ENCODE measurements at regions not wholly inside any gene's neighbourhood (a gene's known extent, or its start where the extent isn't known, plus 50 kb on each side); places are given as distances from the start of the nearest gene placed in this dataset.

DNA sequence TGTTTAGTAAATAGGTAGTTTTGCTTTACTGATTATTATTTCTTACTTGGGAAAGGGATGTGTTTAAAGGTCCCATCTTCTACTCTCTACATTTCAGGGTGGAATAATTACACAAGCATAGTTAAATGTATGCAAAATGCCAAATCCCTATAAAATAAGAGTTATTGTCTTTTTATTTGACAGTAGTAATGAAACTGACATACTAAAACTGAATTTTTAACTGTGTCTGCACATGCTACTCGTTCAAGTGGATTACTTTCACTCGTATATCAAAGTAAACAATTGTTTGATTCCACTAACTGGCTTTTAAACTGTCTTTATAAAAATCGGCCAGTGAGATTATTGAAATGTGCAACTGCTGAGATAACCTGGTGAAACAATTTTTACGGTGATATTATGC is 602.9 kb upstream of the ADGRB3 start:
- TF ChIP-seq ZNF384 (IDR thresholded peaks at IDR 0.05): 0 out of 2 replicates have a peak, but pooled peaks have one; percentile 36
- TF ChIP-seq ELF4 (IDR thresholded peaks at IDR 0.05): no peak
- no peak for TF ChIP-seq SP1 (IDR thresholded peaks at IDR 0.05)
- no peak for TF ChIP-seq NFRKB (IDR thresholded peaks at IDR 0.05)
- TF ChIP-seq PKNOX1 (IDR thresholded peaks at IDR 0.05): peak; percentile 86
- TF ChIP-seq BHLHE40 (IDR thresholded peaks at IDR 0.05; ENCODE audit: borderline replicate concordance): no peak; the same call in 1 of the 2 replicates
- no peak for TF ChIP-seq SUZ12 (IDR thresholded peaks at IDR 0.05)
- 0 out of 2 replicates have a peak, but pooled peaks have one; percentile 60 for TF ChIP-seq FOXM1 (IDR thresholded peaks at IDR 0.05; ENCODE audit: borderline replicate concordance)
- TF ChIP-seq ARNT (IDR thresholded peaks at IDR 0.05): 0 out of 2 replicates have a peak, but pooled peaks have one; percentile 14
- TF ChIP-seq L3MBTL2 (conservative IDR thresholded peaks at IDR 0.05): no peak
- TF ChIP-seq FOXK2 (IDR thresholded peaks at IDR 0.05): no peak
